Stimulated activated CD8-positive, alpha-beta memory T cell treated with anti-CD3 and anti-CD28 coated beads, Interleukin-4, amount 100 ng/mL, for 4 hours (primary cell): ENCODE measurements at regions not wholly inside any gene's neighbourhood (a gene's known extent, or its start where the extent isn't known, plus 50 kb on each side); places are given as distances from the start of the nearest gene placed in this dataset.

Experiments used
- DNase-seq, 2 donors: peaks; one replicate each; pipeline ENCODE4 v3.0.0-alpha.2; 2020; ENCODE audit warnings: low read depth in 2 of 2, low spot score in 1 of 2

DNA sequence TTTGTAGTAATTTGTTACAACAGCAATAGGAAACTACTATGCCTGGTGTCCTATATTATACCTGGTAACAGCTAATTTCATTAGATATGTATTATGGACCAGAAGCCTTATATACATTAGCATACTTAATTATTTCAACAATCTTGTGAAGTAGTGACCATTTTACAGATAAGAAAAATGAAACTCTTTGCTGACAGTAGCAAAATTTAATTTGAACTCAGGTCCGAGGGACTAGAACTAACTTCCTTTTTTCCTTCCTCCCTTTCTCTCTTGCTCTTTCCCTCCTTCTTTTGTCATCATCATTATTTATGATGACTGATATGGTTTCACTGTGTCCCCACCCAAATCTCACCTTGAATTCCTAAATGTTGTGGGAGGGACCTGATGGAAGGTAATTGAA, 482.0 kb downstream of the SNAPC1 start:
- no peak for DNase-seq

DNA sequence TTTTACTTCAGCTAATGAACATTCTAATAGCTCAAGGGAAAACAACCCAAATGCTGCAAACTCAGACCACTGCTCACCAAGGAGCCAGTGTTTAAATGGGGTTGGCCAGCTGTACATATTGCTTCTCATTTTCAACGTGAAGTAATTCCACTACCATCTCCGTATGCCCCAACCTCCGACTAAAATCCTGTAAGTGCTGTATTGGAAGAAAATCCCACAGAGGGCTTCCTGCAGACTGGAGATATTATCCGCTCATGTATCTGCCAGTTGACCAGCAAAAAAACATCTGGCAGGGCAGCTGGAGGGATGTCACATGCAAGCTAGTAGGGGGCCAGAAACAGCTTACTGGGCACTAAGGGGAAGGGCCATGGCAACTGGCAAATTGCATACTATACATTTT, 485.0 kb downstream of the SNAPC1 start:
- DNase-seq: no peak

DNA sequence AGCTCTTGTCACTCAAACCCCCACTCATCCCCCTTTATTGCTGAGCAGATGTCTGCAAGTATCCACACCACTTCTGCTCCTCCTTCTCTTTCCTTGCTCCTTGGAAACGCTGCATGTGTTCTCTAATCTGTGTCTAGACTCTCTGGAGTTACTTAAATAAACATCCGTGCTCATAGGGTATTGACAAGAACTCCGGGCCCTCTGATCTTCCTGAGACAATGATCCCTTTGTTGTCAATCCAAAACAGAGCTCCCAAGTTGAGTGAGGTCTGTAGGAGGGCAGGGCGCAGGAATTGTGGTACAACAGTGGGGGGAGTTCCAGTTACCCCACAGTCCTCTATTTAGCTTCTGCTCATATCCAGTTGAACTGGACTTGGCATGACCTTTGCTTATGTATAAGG, 489.0 kb downstream of the SNAPC1 start:
- no peak for DNase-seq

DNA sequence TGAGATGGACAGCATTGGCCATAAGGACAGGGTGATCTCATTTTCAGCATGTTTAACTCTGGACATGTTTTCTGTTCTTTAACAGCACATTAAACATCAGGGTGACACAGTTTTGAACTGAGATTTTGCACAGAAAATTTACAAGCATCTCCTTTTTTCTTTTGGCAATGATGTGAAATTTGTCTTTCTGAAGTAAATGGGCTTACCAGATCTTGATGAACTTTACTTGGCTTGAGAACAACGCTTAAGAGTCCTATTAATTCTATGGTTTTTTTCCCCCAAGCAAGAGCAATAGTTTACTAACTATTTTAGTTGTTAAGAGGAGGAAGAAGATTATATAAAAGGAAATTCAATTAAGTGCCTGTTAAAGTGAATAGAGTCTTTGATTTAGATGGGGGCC, 491.0 kb downstream of the SNAPC1 start:
- no peak for DNase-seq

DNA sequence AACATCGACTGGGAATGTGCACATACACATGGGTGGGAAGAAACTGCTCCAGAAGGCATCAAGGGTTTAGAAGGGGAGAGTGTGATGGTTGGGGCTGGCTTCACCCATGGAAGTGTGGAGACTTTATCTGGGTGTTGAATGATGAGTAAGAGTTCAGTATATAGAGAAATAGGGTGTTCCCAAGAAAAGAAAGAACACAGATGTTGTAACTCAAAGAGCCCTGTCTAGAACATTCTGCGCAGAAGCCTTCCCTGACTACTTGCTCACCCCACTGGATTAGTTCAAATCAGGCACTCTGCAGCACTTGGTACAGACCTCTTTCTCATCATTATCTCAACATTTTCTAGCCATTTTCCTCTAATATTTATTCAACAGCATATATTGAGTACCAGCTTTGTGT, 491.7 kb downstream of the SNAPC1 start:
- DNase-seq: no peak

DNA sequence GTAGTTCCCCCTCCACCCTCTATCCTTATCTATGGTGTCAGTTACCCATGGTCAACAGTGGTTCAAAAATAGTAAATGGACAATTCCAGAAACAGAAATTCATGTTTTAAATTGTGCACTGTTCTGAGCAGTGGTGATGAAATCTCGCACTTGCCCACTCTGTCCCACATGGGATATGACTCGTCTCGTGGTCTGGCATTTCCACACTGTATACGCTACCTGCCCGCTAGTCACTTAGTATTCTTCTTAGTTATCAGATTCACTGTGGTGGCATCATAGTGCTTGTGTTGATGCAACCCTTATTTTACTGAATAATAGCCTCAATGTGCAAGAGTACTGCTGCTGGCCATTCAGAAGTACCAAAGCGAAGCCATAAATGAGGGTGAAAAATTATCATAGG, 507.0 kb downstream of the SNAPC1 start:
- DNase-seq: no peak

DNA sequence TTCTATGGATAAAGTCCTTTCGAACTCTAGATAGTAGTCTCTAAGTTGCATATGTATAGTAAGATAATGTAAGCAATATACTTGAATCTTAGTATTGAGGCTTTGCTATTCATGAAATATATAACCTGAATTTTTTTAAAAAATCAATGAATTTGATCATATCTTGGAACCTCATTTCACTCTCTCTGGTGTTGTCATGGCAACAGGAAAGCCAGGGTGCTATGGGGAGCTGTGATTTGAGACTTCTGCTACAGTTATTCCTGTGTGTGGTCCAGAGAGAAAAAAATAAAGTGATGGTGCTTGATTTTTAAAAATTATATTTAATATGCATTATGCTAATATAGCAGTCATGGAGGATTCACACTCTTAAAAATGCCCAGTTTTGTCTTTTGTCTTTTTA, 508.0 kb downstream of the SNAPC1 start:
- no peak for DNase-seq

DNA sequence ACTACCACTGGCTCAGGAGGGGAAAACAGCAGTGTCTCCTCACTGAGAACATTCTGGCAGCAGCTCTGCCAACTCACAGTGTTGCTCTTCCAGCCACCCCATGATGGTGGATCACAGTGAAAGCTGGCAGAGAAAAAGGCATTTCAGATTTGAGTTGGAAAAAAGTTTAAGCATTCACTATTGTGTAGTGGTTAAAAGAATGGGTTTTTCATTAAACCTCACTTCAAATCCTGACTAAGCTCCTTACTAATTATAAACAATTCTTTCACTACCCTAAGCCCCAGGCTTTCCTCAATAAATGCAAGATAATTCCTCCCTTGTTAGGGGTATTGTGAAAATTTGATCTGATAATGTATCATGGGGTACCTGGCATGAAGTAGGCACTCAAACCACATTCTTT, 518.1 kb downstream of the SNAPC1 start:
- no peak for DNase-seq

DNA sequence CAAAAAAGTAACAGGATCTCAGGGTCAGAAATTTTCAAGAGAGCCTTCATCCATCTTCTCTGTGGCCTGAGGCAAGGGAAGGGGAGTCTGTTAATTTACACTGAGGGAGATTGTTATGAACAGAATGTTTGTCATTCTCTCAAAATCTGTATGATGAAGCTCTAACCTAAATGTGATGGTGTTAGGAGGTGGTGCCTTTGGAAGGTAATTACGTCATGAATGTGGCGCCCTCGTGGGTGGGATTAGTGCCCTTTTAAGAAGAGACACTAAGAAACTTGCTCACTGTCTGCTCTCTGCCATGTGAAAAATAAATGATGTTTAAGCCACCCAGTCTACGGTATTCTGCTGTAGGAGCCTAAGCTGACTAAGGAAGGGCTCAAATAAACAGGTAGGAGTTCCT, 521.6 kb downstream of the SNAPC1 start:
- no peak for DNase-seq

DNA sequence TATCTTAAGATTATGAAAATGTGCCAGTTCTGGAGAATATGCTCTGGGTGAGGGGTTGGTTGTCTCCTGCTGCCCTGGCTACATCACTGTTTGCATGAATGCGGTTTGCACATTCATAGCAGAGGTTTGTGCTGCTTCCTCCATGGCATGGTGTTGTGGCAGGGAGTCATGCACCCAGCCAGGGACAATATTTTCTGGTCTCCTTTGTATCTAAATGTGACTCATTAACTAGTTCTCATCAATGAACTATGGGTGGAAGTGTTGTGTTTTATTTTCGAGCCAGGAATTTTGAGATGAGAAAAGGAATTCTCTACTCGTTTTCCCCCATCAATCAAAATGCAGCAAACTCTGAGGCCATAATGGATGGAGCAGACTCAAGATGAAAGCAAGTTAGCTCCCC, 527.3 kb downstream of the SNAPC1 start:
- no peak for DNase-seq

DNA sequence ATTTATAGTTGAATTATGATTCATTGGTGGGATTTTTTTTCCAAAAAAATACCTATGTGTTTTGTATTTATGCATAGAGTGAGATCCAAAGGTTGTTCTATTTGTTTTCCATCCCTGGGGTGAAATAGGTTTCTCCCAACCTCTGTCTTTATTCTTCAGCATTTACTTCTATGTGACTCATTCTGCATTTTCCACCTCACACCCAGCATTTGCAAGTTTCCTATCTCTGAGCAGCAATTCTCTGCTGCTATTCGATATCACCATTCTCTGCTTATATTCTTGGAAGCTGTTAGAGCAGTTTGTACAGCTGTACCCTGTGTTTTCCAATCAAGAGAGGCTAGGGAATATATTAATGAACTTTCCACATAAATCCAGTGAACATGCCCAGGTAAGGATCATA, 538.9 kb downstream of the SNAPC1 start:
- DNase-seq: no peak

DNA sequence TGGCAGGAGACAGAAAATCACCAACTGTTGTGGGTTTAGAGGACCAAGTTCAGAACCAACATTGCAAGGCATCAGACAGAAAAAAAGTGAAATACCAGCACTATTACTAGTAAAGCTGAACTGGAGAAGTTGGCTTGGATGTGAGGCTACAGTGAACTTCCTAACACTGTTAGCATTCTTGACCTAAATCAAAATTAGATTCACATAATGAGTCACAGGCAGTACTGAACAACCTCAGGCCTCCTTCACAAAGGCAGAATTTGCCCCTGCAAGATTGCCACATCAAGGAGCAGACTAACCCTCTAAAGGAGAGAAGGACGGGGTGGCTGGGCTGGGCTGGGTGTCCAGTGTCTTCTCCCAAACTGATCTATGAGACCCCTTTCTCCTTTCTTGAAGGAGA, 539.7 kb downstream of the SNAPC1 start:
- DNase-seq: no peak

DNA sequence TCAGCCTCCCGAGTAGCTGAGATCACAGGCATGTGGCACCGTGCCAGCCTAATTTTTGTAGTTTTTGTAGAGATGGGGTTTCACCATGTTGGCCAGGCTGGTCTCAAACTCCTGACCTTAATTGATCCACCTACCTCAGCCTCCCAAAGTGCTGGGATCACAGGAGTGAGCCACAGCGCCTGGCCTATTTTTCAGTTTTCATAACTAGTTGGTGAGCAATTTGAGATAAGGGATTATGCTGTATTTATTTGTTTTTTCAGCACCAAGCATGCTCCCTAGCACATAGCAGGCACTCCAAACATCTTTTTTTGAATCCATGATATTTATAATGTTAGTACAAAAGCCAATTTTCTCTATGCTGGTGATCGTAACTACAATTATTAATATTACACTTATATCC, 541.2 kb downstream of the SNAPC1 start:
- DNase-seq: no peak

DNA sequence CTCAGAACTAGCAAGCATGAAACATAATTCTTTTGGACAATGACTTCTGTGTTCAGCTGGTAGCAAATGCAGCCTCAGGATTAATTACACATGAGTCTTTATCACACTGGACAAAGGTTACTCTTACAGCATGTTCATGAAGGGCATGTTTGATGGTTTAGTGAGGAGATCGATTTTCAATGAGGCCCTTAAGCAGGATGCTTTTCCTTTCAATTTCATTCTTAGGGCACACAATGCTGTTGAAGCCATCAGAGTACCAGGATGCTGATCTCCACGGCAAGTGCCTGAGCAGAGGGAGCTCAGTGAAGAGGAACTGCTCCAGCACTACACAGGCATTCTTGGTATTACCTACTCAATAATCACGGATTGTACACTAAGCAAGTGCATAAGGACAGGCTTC, 542.0 kb downstream of the SNAPC1 start:
- DNase-seq: no peak

DNA sequence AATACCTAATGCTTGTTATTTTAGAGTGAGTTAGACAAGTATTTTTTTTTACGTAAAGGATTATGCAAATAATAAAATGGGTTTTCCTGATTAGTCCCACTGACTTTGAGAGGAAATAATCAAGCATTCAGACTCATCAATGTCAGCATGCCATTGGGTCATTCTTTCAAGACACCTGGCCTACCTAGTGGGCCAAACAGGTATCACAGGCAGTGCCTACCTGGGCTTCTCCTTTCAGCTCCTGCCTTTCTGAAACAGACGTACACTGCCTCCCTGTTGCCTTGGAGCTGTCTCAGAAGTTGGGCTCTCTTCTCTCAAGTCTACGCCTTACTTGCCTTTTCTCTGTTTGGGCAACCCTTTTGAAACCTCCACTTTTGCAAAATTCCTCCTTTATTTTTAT, 545.6 kb downstream of the SNAPC1 start:
- no peak for DNase-seq

DNA sequence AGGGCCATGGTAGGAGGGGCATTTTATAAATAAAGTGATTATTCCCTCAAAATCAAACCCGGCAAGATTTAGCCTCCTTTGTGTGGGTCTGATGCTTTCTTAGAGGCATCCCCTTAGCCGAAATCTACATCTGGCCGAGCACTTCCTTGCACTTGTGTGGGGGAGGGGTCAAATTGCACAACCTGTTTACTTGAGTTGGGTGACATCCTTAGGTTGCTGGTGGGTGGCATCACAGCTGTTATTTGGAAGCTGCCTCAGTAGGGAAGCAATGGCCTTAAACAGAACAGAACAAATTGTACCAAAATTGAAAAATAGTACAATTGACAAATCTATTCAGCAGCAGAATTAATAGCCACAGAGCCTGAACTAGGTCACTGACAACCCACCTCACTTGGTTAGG, 546.1 kb downstream of the SNAPC1 start:
- DNase-seq: no peak

DNA sequence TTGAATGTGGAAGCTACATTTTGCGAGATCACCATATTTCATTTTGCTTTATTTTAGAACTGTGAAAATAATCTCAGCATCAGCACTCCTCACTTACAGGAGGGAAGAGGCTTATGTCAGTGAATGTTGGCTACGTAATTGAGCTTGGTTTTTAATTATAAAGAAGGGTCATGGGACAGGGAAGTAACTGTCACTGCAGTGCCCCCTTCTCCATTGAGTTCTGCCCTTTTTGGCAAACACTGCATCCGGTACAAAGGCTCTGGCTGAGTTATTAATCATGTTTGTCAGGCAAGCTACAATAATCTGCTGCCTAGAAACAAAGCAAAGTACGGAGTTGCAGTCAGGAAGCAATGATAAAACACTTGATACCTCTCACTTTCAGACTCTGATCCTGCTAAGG, 546.7 kb downstream of the SNAPC1 start:
- DNase-seq: no peak

DNA sequence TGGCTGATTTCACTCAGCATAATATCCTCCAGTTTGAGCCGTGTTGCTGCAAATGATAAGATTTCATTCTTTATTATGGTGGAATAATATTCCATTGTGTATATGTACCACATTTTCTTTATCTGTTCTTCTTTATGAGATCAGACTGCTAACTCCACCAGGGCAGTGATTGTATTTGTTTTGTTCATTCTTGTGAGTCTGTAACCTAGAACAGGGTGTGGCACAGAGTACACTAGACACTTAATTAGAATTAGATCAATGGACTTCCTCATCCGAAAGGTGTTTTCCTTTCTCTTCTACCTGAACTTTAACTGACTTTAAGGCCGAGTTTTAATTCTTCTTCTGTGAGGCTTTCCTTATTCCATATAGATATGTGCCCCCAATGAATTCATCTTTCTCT, 551.0 kb downstream of the SNAPC1 start:
- no peak for DNase-seq

DNA sequence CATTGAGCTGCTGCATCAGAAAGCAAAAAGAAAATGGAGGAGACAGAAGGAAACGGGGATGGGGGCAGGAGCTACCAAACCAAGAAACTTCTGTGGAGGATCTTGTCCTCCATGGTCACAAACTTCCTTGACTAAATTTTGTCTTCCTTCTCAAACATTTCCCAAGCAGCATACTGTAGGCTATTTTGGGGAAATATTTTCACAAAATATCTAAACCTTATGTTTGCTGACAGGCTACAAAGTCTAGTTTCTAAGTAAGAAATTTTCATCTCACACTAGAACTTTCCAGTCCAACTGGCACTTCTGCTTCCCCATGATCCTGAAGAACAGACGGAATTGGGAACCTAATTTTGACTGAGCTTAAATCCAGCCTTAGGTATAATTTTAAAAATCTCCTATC, 552.0 kb downstream of the SNAPC1 start:
- no peak for DNase-seq

DNA sequence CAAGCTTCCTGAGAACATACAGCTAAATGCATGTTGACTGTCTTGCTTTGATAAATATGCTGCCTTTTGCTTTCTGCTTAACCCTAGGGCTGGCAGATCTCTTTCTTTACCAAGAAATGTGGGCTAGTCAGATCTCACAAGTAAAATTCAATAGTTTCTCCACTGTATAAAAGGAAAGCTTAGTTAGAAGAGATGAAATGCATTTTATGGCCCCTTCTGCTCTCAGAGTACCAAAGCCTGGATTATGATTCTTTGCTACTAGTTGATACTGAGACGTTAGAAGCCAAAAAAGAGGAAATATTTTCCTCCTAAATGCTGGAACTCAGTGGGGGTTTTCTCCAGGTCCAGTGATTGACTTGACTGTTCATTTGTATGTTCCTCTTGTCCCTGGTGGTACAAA, 552.7 kb downstream of the SNAPC1 start:
- DNase-seq: no peak

DNA sequence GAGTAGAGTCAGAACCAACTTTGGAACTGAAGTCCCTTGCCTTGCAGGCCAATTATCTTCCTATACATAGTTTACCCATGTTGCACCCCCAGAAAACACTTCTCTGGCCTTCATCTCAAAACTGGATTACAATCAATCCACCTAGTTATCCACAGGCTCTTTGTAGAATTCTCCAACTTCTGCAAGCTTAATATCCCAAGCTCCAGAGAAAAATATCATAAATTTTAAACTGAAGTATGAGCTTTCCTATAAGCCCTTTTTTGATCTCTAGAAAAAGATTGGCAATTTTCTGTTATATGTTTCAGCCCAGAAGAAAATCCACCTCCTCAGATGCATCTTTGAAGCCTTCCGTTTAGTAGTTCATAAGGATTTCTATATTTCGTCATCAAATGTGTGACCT, 553.4 kb downstream of the SNAPC1 start:
- DNase-seq: no peak

DNA sequence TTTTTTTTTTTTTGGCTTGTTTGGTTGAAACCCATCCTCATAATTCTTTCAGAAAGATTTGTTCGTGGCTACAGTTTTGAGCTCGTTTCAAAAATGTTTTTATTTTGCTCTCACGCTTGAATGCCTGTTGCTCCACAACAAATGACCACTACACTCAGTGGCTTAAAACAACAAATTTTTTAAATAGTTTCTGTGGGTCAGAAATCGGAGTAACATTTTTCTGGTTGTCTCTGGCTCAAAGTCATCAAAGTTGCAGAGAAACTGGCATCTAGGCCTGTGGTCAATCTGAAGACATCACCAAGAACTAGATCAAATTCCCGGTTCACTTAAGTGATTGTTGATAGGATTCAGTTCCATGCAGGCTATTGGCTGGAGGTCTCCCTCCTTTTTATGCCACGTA, 560.0 kb downstream of the SNAPC1 start:
- DNase-seq: no peak

DNA sequence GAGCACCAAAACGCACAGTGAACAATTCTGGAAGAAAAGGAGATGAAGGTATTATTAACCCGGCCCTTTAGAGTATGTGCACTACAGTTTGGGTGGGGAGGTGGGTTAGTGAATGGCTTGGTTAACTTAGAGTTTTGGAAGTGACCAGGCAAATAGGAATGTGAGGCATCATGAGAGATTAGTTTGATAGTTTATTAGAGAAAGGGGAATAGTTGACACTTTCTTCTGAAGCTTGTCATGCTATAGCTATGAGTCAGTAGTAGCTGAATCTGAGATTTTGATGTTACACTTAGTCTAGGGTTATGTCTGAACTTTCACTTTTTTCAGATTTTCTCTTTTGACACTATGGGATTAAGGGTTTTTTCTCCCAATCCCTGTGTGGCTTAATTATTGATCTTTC, 567.2 kb downstream of the SNAPC1 start:
- no peak for DNase-seq

DNA sequence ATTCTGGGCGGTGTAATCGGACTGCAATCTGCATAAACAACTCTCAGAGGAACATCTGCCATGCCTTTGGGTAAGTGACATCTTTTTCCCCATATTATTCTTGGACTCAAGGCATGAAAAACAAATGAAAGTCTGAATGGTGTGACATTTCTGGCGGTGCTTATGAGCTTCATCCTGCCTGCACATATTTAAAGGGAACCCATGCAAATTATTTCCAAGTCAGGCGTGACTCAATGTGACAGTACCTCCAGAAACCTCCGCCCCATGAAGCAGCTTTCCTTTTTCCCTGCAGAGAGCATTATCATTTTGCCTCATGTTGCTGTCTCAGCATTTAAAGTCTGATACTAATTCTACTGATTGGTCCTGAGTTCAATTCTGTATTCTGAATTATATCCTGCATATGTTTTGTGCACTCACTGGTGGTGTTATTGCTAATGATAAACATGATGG, 585.4 kb downstream of the SNAPC1 start:
- DNase-seq: no peak
